Neural cell (in vitro differentiated cells): ENCODE measurements at regions not wholly inside any gene's neighbourhood (a gene's known extent, or its start where the extent isn't known, plus 50 kb on each side); places are given as distances from the start of the nearest gene placed in this dataset.

ENCODE experiments used
- CTCF ChIP-seq: fragments of 450-650 bp; IDR thresholded peaks from 2 replicates; pipeline ENCODE4 v1.5.1; 2014; ENCODE audit warnings: antibody characterized with exemption, mild to moderate bottlenecking, moderate library complexity; ENCODE audit not compliant: poor library complexity, severe bottlenecking
- EP300 ChIP-seq: fragments of 450-650 bp; conservative IDR thresholded peaks from 2 replicates; pipeline ENCODE4 v1.6.1; 2014; ENCODE audit warnings: antibody characterized with exemption, mild to moderate bottlenecking, moderate library complexity; ENCODE audit not compliant: poor library complexity, severe bottlenecking
- EZH2 ChIP-seq: fragments of 200-600, 300-800 bp; shearing (Covaris generic), sonication (generic); IDR thresholded peaks from 2 replicates; pipeline ENCODE4 v1.6.1; 2014; ENCODE audit warnings: antibody characterized with exemption, low read length, borderline replicate concordance, mild to moderate bottlenecking; ENCODE audit not compliant: insufficient read depth, poor library complexity, severe bottlenecking
- MXI1 ChIP-seq: fragments of 450-650 bp; conservative IDR thresholded peaks from 2 replicates; pipeline ENCODE4 v1.6.1; 2014; ENCODE audit warnings: antibody characterized with exemption, mild to moderate bottlenecking; ENCODE audit not compliant: poor library complexity, severe bottlenecking
- POLR2AphosphoS5 ChIP-seq: IDR thresholded peaks from 2 replicates; pipeline ENCODE4 v1.6.1; 2012
- RAD21 ChIP-seq: fragments of 450-650 bp; conservative IDR thresholded peaks from 2 replicates; pipeline ENCODE4 v1.6.1; 2014; ENCODE audit warnings: antibody characterized with exemption, mild to moderate bottlenecking, moderate library complexity
- REST ChIP-seq: IDR thresholded peaks from 2 replicates; pipeline ENCODE4 v1.6.1; 2012; ENCODE audit warnings: borderline replicate concordance
- SMC3 ChIP-seq: fragments of 450-650 bp; conservative IDR thresholded peaks from 2 replicates; pipeline ENCODE4 v1.6.1; 2014; ENCODE audit warnings: antibody characterized with exemption, mild to moderate bottlenecking, moderate library complexity; ENCODE audit not compliant: poor library complexity
- TAF1 ChIP-seq: IDR thresholded peaks from 2 replicates; pipeline ENCODE4 v1.6.1; 2012; ENCODE audit warnings: low read depth

GRCh38 chr11:122441666-122442035, 213.9 kb upstream of the UBASH3B start:
- TF ChIP-seq CTCF (no peak), MXI1 (no peak), RAD21 (no peak), EP300 (no peak), POLR2AphosphoS5 (no peak), EZH2 (no peak), REST (no peak), SMC3 (no peak), TAF1 (no peak)
